Type B pancreatic cell (in vitro differentiated cells): ENCODE measurements at regions not wholly inside any gene's neighbourhood (a gene's known extent, or its start where the extent isn't known, plus 50 kb on each side); places are given as distances from the start of the nearest gene placed in this dataset.

Experiments used
- DNase-seq: peaks from one replicate; pipeline ENCODE4 v3.0.0; 2021; ENCODE audit warnings: mixed read lengths; ENCODE audit not compliant: unreplicated experiment; ENCODE audit errors: extremely low spot score
- H3K27ac Mint-ChIP-seq: 2 replicates; pipeline ENCODE4 v1.8.0; 2021; ENCODE audit warnings: mild to moderate bottlenecking, mixed read lengths
- H3K27me3 Mint-ChIP-seq: 2 replicates; pipeline ENCODE4 v1.8.0; 2021; ENCODE audit warnings: mixed read lengths
- H3K36me3 Mint-ChIP-seq: 2 replicates; pipeline ENCODE4 v1.8.0; 2021; ENCODE audit warnings: mixed read lengths
- H3K4me1 Mint-ChIP-seq: one replicate; pipeline ENCODE4 v1.8.0; 2021; ENCODE audit warnings: mixed read lengths; ENCODE audit not compliant: unreplicated experiment
- H3K4me3 Mint-ChIP-seq: 2 replicates; pipeline ENCODE4 v1.8.0; 2021; ENCODE audit warnings: mild to moderate bottlenecking, mixed read lengths
- H3K9me3 Mint-ChIP-seq: 2 replicates; pipeline ENCODE4 v1.8.0; 2021; ENCODE audit warnings: mixed read lengths
- CTCF ChIP-seq: fragments of 200-600 bp; sonication (generic); conservative IDR thresholded peaks from 2 replicates; pipeline ENCODE4 v1.5.0; 2021; ENCODE audit warnings: antibody characterized with exemption, mild to moderate bottlenecking

- Mint-ChIP-seq H3K36me3 (no peaks in the 10 kb centered on the region), H3K9me3 (no peaks in the 10 kb centered on the region), H3K4me1 (no peaks in the 10 kb centered on the region), H3K27me3 (no peaks in the 10 kb centered on the region), H3K4me3 (no peak overlapping the region), H3K27ac (no peak overlapping the region)
- no peak for DNase-seq
- no peak for TF ChIP-seq CTCF
Observed at GRCh38 chr15:94991718-94992117, 760.4 kb downstream of the MCTP2 start.

DNA sequence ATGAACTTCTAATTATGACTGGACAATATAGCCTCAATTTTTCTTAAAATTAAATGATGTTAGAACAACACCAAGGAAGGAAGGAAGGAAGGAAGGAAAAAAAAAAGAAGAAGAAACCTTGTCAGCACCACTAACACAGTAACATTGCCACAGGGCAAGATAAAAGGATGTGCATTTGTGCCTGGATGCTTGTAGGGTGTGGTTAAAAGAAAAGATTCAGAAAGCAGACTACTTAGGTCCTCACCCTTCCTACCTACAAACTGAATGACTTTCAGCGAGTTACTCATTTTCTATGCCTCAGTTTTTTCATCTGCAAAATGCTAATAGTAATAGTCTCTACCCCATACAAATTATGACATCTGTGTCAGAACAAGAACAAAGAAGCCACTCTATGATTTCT, 778.3 kb downstream of the MCTP2 start:
- no peak overlapping the region for H3K4me3 Mint-ChIP-seq
- no peak for DNase-seq
- peaks cover 13% of the 10 kb centered on the region for H3K9me3 Mint-ChIP-seq
- no peak for TF ChIP-seq CTCF
- H3K4me1 Mint-ChIP-seq, result no peaks in the 10 kb centered on the region
- no peaks in the 10 kb centered on the region for H3K27me3 Mint-ChIP-seq
- no peaks in the 10 kb centered on the region for H3K36me3 Mint-ChIP-seq
- no peak overlapping the region for H3K27ac Mint-ChIP-seq

GRCh38 chr15:95013381-95013780, 782.0 kb downstream of the MCTP2 start:
- Mint-ChIP-seq H3K36me3 (no peaks in the 10 kb centered on the region), H3K27ac (no peak overlapping the region), H3K27me3 (no peaks in the 10 kb centered on the region), H3K4me3 (no peak overlapping the region), H3K4me1 (peaks cover 12% of the 10 kb centered on the region), H3K9me3 (peaks cover 17% of the 10 kb centered on the region)
- no peak for DNase-seq
- no peak for TF ChIP-seq CTCF

DNA sequence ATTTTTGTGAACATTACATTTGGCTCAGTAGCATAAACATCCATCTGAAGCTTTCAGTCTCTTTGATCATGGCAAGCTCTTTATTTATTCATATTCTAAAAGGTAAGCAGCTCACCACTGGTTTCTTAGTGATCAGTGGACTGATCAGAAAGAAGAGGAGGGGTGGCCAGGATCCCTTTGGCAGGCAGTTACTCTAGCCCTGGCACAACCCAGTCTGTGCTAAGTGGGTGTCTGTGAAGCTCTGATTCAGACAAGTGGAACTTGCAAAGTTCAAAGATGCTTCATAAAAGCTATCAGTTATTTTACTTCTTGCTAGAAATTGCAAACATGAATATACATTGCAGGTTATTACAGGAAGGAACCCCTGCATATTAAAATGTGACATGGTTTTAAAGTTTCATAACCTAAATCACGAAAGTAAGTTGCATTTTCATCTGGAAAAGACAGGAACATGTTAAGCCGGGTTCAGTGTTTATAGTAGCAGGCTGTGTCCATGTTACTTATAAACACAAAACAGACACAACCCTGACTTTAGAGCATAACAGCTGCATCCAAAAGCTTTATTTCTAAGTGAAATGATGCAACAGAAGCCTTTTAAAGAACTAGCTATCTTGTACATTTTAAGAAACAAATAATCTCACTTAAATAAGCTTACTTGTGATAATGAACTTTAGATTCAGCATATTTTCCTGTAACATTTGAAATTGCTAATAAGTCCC, 785.3 kb downstream of the MCTP2 start:
- no peak for DNase-seq
- Mint-ChIP-seq H3K4me3 (no peak overlapping the region), H3K27ac (no peak overlapping the region), H3K4me1 (peaks cover 22% of the 10 kb centered on the region), H3K27me3 (no peaks in the 10 kb centered on the region), H3K36me3 (no peaks in the 10 kb centered on the region), H3K9me3 (peaks cover 15% of the 10 kb centered on the region)
- no peak for TF ChIP-seq CTCF

DNA sequence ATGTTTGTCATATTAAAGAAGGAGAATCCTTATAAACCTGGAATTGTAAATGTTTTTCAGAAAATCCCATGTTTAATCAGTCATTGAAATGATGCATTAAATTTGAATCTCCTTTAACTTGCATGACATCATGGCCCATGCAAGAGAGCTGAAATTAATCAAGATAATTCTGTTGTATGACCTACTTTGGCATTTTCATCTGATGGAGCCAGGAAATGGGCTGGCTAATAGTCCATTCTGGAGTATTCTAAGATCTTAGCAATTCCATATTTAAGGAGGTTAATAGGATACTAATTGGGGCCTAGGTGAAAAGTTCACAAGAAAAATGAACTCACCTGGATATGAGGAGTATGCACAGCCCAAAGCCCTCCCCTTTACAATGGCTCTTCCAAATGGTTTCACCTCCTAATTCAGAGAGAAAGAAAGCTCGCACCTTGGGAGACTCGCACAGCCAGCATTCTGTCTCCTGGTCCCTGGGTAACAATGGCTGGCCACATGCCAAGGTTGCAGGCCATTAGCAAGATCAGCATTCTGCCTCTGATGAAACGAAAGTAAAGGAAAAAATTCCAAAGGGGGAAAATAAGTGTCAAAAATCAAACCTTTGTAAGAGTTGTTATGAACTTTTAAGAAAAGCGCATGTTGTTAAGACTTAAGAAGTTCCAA, 786.4 kb downstream of the MCTP2 start:
- Mint-ChIP-seq H3K27me3 (no peaks in the 10 kb centered on the region), H3K36me3 (no peaks in the 10 kb centered on the region), H3K9me3 (peaks cover 10% of the 10 kb centered on the region), H3K4me3 (no peak overlapping the region), H3K4me1 (peaks cover 22% of the 10 kb centered on the region), H3K27ac (peak overlapping the region; percentile 44)
- no peak for TF ChIP-seq CTCF
- no peak for DNase-seq
